GM10266 (cell line): ENCODE measurements at regions not wholly inside any gene's neighbourhood (a gene's known extent, or its start where the extent isn't known, plus 50 kb on each side); places are given as distances from the start of the nearest gene placed in this dataset.

ENCODE experiments used
- DNase-seq: peaks from one replicate; pipeline ENCODE4 v3.0.0; 2012; ENCODE audit errors: extremely low spot score
- CTCF ChIP-seq: IDR thresholded peaks from 2 replicates; pipeline ENCODE4 v1.5.1; 2012; ENCODE audit warnings: mild to moderate bottlenecking, low read depth; ENCODE audit not compliant: control insufficient read depth, insufficient read depth; ENCODE audit errors: missing control alignments

GRCh38 chr4:80138551-80139538, 58.5 kb upstream of the PRDM8 start:
- no peak for TF ChIP-seq CTCF
- DNase-seq: no peak

GRCh38 chr4:80137631-80138030, 59.7 kb upstream of the PRDM8 start:
- DNase-seq: no peak
- no peak for TF ChIP-seq CTCF

GRCh38 chr4:80136270-80136669, 61.0 kb upstream of the PRDM8 start:
- DNase-seq: no peak
- no peak for TF ChIP-seq CTCF

GRCh38 chr4:80135702-80136058, 61.6 kb upstream of the PRDM8 start:
- TF ChIP-seq CTCF: no peak
- DNase-seq: no peak

GRCh38 chr4:80134936-80135701, 62.1 kb upstream of the ANTXR2 start:
- no peak for DNase-seq
- TF ChIP-seq CTCF: no peak

GRCh38 chr4:80133240-80133783, 60.3 kb upstream of the ANTXR2 start:
- DNase-seq: no peak
- TF ChIP-seq CTCF: no peak

GRCh38 chr4:80129785-80130184, 56.8 kb upstream of the ANTXR2 start:
- no peak for TF ChIP-seq CTCF
- no peak for DNase-seq
